Astrocyte (in vitro differentiated cells and primary cell): ENCODE measurements at regions not wholly inside any gene's neighbourhood (a gene's known extent, or its start where the extent isn't known, plus 50 kb on each side); places are given as distances from the start of the nearest gene placed in this dataset.

Experiments
- DNase-seq: peaks from one replicate; pipeline ENCODE4 v3.0.0-alpha.2; 2010; ENCODE audit warnings: low read depth
- FAIRE-seq: peaks from 2 replicates; lab custom pipeline; 2011; peaks lifted over from hg19 to GRCh38; lab: Jason Lieb, UNC
- H2AFZ ChIP-seq: 2 replicates; pipeline ENCODE4 v1.6.0; 2012; ENCODE audit warnings: low read depth, low read length, inconsistent platforms
- H3K27ac ChIP-seq: 2 replicates; pipeline ENCODE4 v1.5.1; 2011; ENCODE audit warnings: low read depth, low read length, inconsistent platforms
- H3K27me3 ChIP-seq: 2 replicates; pipeline ENCODE4 v1.6.0; 2011; ENCODE audit warnings: low read length, inconsistent platforms; ENCODE audit not compliant: insufficient read depth
- H3K36me3 ChIP-seq: 2 replicates; pipeline ENCODE4 v1.5.1; 2011; ENCODE audit warnings: low read length, inconsistent platforms; ENCODE audit not compliant: insufficient read depth
- H3K4me1 ChIP-seq: 2 replicates; pipeline ENCODE4 v1.5.1; 2011; ENCODE audit warnings: low read length, inconsistent platforms; ENCODE audit not compliant: insufficient read depth
- H3K4me2 ChIP-seq: 2 replicates; pipeline ENCODE4 v1.6.0; 2012; ENCODE audit warnings: low read length, inconsistent platforms
- H3K4me3 ChIP-seq: 2 replicates; pipeline ENCODE4 v1.5.1; 2011; ENCODE audit warnings: low read depth, mild to moderate bottlenecking, low read length, inconsistent platforms; ENCODE audit not compliant: insufficient read depth
- H3K79me2 ChIP-seq: 2 replicates; pipeline ENCODE4 v1.6.0; 2012; ENCODE audit warnings: mild to moderate bottlenecking, low read length, inconsistent platforms; ENCODE audit not compliant: insufficient read depth
- H3K9ac ChIP-seq: 2 replicates; pipeline ENCODE4 v1.6.0; 2012; ENCODE audit warnings: mild to moderate bottlenecking, low read length, inconsistent platforms
- H3K9me3 ChIP-seq: 2 replicates; pipeline ENCODE4 v1.5.1; 2012; ENCODE audit warnings: low read depth, mild to moderate bottlenecking, low read length, inconsistent platforms; ENCODE audit not compliant: insufficient read depth
- H4K20me1 ChIP-seq: 2 replicates; pipeline ENCODE4 v1.6.0; 2012; ENCODE audit warnings: low read length, inconsistent platforms; ENCODE audit not compliant: insufficient read depth
- H3K27ac Mint-ChIP-seq: one replicate; pipeline ENCODE4 v1.8.0; 2021; ENCODE audit warnings: mild to moderate bottlenecking, mixed read lengths; ENCODE audit not compliant: unreplicated experiment
- H3K27me3 Mint-ChIP-seq: one replicate; pipeline ENCODE4 v1.8.0; 2021; ENCODE audit warnings: low read depth, mixed read lengths; ENCODE audit not compliant: unreplicated experiment
- H3K36me3 Mint-ChIP-seq: one replicate; pipeline ENCODE4 v1.8.0; 2021; ENCODE audit warnings: low read depth, mixed read lengths; ENCODE audit not compliant: unreplicated experiment
- H3K4me1 Mint-ChIP-seq: one replicate; pipeline ENCODE4 v1.8.0; 2021; ENCODE audit warnings: low read depth, mixed read lengths; ENCODE audit not compliant: unreplicated experiment
- H3K4me3 Mint-ChIP-seq: one replicate; pipeline ENCODE4 v1.8.0; 2021; ENCODE audit warnings: mild to moderate bottlenecking, moderate library complexity, mixed read lengths; ENCODE audit not compliant: unreplicated experiment
- H3K9me3 Mint-ChIP-seq: one replicate; pipeline ENCODE4 v1.8.0; 2021; ENCODE audit warnings: mild to moderate bottlenecking, mixed read lengths; ENCODE audit not compliant: unreplicated experiment
- EZH2 ChIP-seq: IDR thresholded peaks from 2 replicates; pipeline ENCODE4 v1.6.1; 2012; ENCODE audit warnings: mild to moderate bottlenecking, low read length, inconsistent platforms; ENCODE audit not compliant: insufficient read depth
- TF ChIP-seq, protein P1 (sequence below): IDR thresholded peaks from 2 replicates; pipeline ENCODE4 v1.5.1; 2011; ENCODE audit warnings: low read depth, mild to moderate bottlenecking, inconsistent platforms, low read length, moderate library complexity; ENCODE audit not compliant: insufficient read depth

DNA sequence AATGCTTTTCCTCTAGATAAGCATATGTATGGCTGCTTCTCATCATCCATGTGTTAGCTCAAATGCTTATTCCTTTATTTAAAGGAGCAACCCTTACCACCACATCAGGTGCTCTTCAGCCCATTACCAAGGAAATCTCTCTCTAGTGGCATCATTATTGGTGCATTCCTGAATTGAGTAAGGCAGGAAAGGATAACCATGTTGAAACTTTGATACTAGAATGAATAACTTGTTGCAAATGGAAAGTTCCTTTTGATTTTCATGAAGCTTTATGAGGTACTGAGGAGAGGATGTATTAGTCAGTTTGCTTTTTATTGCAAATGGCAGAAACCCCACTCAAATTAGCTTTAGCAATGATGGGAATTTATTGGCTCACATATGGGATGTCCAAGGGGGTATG is 212.3 kb upstream of the FGF13 start:
- no peaks in the 10 kb centered on the region for H3K79me2 ChIP-seq
- H3K9me3 Mint-ChIP-seq = no peaks in the 10 kb centered on the region
- no peak overlapping the region for H3K27ac ChIP-seq
- H3K4me1 ChIP-seq = peaks cover 8% of the 10 kb centered on the region
- TF ChIP-seq, protein P1, sequence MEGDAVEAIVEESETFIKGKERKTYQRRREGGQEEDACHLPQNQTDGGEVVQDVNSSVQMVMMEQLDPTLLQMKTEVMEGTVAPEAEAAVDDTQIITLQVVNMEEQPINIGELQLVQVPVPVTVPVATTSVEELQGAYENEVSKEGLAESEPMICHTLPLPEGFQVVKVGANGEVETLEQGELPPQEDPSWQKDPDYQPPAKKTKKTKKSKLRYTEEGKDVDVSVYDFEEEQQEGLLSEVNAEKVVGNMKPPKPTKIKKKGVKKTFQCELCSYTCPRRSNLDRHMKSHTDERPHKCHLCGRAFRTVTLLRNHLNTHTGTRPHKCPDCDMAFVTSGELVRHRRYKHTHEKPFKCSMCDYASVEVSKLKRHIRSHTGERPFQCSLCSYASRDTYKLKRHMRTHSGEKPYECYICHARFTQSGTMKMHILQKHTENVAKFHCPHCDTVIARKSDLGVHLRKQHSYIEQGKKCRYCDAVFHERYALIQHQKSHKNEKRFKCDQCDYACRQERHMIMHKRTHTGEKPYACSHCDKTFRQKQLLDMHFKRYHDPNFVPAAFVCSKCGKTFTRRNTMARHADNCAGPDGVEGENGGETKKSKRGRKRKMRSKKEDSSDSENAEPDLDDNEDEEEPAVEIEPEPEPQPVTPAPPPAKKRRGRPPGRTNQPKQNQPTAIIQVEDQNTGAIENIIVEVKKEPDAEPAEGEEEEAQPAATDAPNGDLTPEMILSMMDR = no peak
- TF ChIP-seq EZH2 = no peak
- no peak overlapping the region for H2AFZ ChIP-seq
- H3K4me1 Mint-ChIP-seq = peaks cover 5% of the 10 kb centered on the region
- no peaks in the 10 kb centered on the region for H3K27me3 ChIP-seq
- H3K27ac Mint-ChIP-seq = no peak overlapping the region
- no peak for DNase-seq
- H3K9me3 ChIP-seq = no peaks in the 10 kb centered on the region
- no peaks in the 10 kb centered on the region for H3K36me3 ChIP-seq
- H3K9ac ChIP-seq = no peak overlapping the region
- peak; percentile 87 for FAIRE-seq
- no peaks in the 10 kb centered on the region for H3K36me3 Mint-ChIP-seq
- H3K4me3 Mint-ChIP-seq = no peak overlapping the region
- no peaks in the 10 kb centered on the region for H3K27me3 Mint-ChIP-seq
- no peak overlapping the region for H3K4me3 ChIP-seq
- H3K4me2 ChIP-seq = no peak overlapping the region
- no peaks in the 10 kb centered on the region for H4K20me1 ChIP-seq

DNA sequence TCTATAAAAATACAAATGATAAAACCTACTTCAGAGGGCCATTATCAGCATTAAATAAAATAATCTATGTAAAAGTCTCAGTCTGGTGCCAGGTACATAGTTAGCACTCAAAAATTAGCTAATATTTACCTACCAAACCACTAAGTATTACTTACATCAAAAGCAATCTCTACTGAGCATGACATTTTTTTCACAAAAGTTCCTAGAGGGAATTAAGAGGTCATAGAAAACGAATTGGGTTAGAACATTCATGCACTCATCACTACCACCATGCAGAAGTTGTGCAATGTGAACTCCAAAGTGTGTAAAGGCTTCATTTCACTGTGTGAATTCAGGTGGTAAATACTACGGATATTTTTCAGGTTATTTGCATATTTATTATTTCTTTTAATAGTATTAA is 209.5 kb upstream of the FGF13 start:
- Histone ChIP-seq H2AFZ (no peak overlapping the region), H3K4me3 (no peak overlapping the region), H3K9ac (no peak overlapping the region), H3K4me1 (peaks cover 8% of the 10 kb centered on the region), H3K4me2 (no peak overlapping the region), H4K20me1 (no peaks in the 10 kb centered on the region), H3K27me3 (no peaks in the 10 kb centered on the region), H3K36me3 (no peaks in the 10 kb centered on the region), H3K9me3 (no peaks in the 10 kb centered on the region), H3K27ac (no peak overlapping the region), H3K79me2 (no peaks in the 10 kb centered on the region)
- no peak overlapping the region for H3K27ac Mint-ChIP-seq
- no peak for TF ChIP-seq EZH2
- TF ChIP-seq, protein P1 = no peak
- H3K4me3 Mint-ChIP-seq = no peak overlapping the region
- no peaks in the 10 kb centered on the region for H3K27me3 Mint-ChIP-seq
- FAIRE-seq = peak; percentile 75
- peaks cover 12% of the 10 kb centered on the region for H3K4me1 Mint-ChIP-seq
- no peaks in the 10 kb centered on the region for H3K9me3 Mint-ChIP-seq
- no peaks in the 10 kb centered on the region for H3K36me3 Mint-ChIP-seq
- no peak for DNase-seq

DNA sequence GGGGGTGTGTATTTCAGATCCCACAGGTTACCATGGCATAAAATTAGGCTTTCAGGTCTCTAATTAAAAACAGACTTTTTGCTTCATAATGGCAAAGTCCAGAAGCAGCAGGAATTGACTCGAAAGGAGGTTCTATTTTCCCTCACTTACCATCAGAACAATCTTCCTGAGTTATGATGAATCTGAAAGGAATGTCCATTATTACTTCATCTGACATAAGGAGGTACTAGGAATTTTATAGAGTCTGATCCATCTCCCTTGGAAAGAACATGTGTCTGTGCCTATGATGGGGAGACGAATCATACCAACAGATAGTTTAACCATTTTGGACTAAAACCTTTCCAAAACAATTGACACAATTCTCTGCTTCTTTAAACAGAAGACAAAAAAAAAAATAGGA is 206.3 kb upstream of the FGF13 start:
- Mint-ChIP-seq H3K27me3 (no peaks in the 10 kb centered on the region), H3K27ac (no peak overlapping the region), H3K36me3 (no peaks in the 10 kb centered on the region), H3K9me3 (no peaks in the 10 kb centered on the region), H3K4me1 (peaks cover 7% of the 10 kb centered on the region), H3K4me3 (no peak overlapping the region)
- H3K9me3 ChIP-seq = no peaks in the 10 kb centered on the region
- no peak overlapping the region for H3K4me3 ChIP-seq
- DNase-seq (peak; percentile 75), FAIRE-seq (peak; percentile 99)
- no peak overlapping the region for H3K27ac ChIP-seq
- H3K27me3 ChIP-seq = no peaks in the 10 kb centered on the region
- H3K36me3 ChIP-seq = no peaks in the 10 kb centered on the region
- TF ChIP-seq, protein P1 = no peak
- H3K4me2 ChIP-seq = peak overlapping the region; percentile 50
- no peak overlapping the region for H2AFZ ChIP-seq
- no peak overlapping the region for H3K9ac ChIP-seq
- H3K79me2 ChIP-seq = no peaks in the 10 kb centered on the region
- H3K4me1 ChIP-seq = no peaks in the 10 kb centered on the region
- H4K20me1 ChIP-seq = no peaks in the 10 kb centered on the region
